Trophoblast cell (in vitro differentiated cells and primary cell): ENCODE measurements at regions not wholly inside any gene's neighbourhood (a gene's known extent, or its start where the extent isn't known, plus 50 kb on each side); places are given as distances from the start of the nearest gene placed in this dataset.

Experiments
- DNase-seq, 2 donors: peaks; one replicate each; pipeline ENCODE4 v3.0.0-alpha.2; 2016
- H2AFZ ChIP-seq: 2 replicates; pipeline ENCODE4 v1.6.1; 2013; ENCODE audit warnings: low read length, moderate library complexity, mild to moderate bottlenecking; ENCODE audit not compliant: insufficient read depth, poor library complexity
- H2AK5ac ChIP-seq: 2 replicates; pipeline ENCODE4 v1.6.1; 2013; ENCODE audit warnings: mild to moderate bottlenecking, low read length
- H2BK120ac ChIP-seq: 2 replicates; pipeline ENCODE4 v1.6.1; 2013; ENCODE audit warnings: low read length, mild to moderate bottlenecking, moderate library complexity; ENCODE audit not compliant: insufficient read depth, poor library complexity
- H2BK12ac ChIP-seq: 2 replicates; pipeline ENCODE4 v1.6.1; 2013; ENCODE audit warnings: mild to moderate bottlenecking, low read length, moderate library complexity
- H2BK5ac ChIP-seq: 2 replicates; pipeline ENCODE4 v1.6.1; 2013; ENCODE audit warnings: low read length, low read depth, moderate library complexity, mild to moderate bottlenecking; ENCODE audit not compliant: poor library complexity
- H3K14ac ChIP-seq: 2 replicates; pipeline ENCODE4 v1.6.1; 2013; ENCODE audit warnings: mild to moderate bottlenecking, low read length
- H3K18ac ChIP-seq: 2 replicates; pipeline ENCODE4 v1.6.1; 2013; ENCODE audit warnings: mild to moderate bottlenecking, low read length
- H3K23ac ChIP-seq: 2 replicates; pipeline ENCODE4 v1.6.1; 2013; ENCODE audit warnings: low read length
- H3K27ac ChIP-seq: 2 replicates; pipeline ENCODE4 v1.5.1; 2013; ENCODE audit warnings: low read depth, mild to moderate bottlenecking, inconsistent platforms, low read length, moderate library complexity
- H3K27me3 ChIP-seq: 2 replicates; pipeline ENCODE4 v1.6.1; 2013; ENCODE audit warnings: inconsistent platforms, mild to moderate bottlenecking, low read length, moderate library complexity; ENCODE audit not compliant: insufficient read depth
- H3K36me3 ChIP-seq, 2 experiments: 1 replicate in 1 of 2; 2 replicates in 1 of 2; pipeline ENCODE4 v1.6.1; 2013; ENCODE audit warnings: low read length in 2 of 2, mild to moderate bottlenecking in 2 of 2, moderate library complexity in 1 of 2; ENCODE audit not compliant: insufficient read depth in 2 of 2, control insufficient read depth in 1 of 2
- H3K4ac ChIP-seq: 2 replicates; pipeline ENCODE4 v1.6.1; 2013; ENCODE audit warnings: low read depth, mild to moderate bottlenecking, low read length, moderate library complexity
- H3K4me1 ChIP-seq, 2 experiments: 1 replicate in 1 of 2; 2 replicates in 1 of 2; pipeline ENCODE4 v1.6.1; 2013; ENCODE audit warnings: low read length in 2 of 2, mild to moderate bottlenecking in 2 of 2, moderate library complexity in 1 of 2; ENCODE audit not compliant: insufficient read depth in 2 of 2, control insufficient read depth in 1 of 2
- H3K4me2 ChIP-seq: 2 replicates; pipeline ENCODE4 v1.6.1; 2013; ENCODE audit warnings: inconsistent platforms, mild to moderate bottlenecking, low read length, moderate library complexity
- H3K4me3 ChIP-seq: 2 replicates; pipeline ENCODE4 v1.5.1; 2013; ENCODE audit warnings: mild to moderate bottlenecking, low read depth, low read length, inconsistent platforms
- H3K79me1 ChIP-seq: one replicate; pipeline ENCODE4 v1.6.1; 2013; ENCODE audit warnings: low read length
- H3K79me2 ChIP-seq: 2 replicates; pipeline ENCODE4 v1.6.1; 2013; ENCODE audit warnings: low read length, mild to moderate bottlenecking; ENCODE audit not compliant: control insufficient read depth, insufficient read depth, poor library complexity
- H3K9ac ChIP-seq: 2 replicates; pipeline ENCODE4 v1.6.1; 2013; ENCODE audit warnings: mild to moderate bottlenecking, low read length
- H3K9me3 ChIP-seq: 2 replicates; pipeline ENCODE4 v1.6.1; 2013; ENCODE audit warnings: low read depth, mild to moderate bottlenecking, control low read depth, inconsistent platforms, low read length; ENCODE audit not compliant: insufficient read depth
- H4K12ac ChIP-seq: 2 replicates; pipeline ENCODE4 v1.6.1; 2013; ENCODE audit warnings: low read depth, mild to moderate bottlenecking, low read length, moderate library complexity
- H4K8ac ChIP-seq: 2 replicates; pipeline ENCODE4 v1.6.1; 2013; ENCODE audit warnings: low read depth, mild to moderate bottlenecking, low read length, moderate library complexity
- H4K91ac ChIP-seq: one replicate; pipeline ENCODE4 v1.6.1; 2013; ENCODE audit warnings: low read depth, mild to moderate bottlenecking, low read length, moderate library complexity
- WGBS: extraction: QIAGEN DNeasy Blood & Tissue Kit; methylation state at CpG from one replicate; pipeline ENCODE4 v1.1.7; 2013; ENCODE audit warnings: missing lambda C conversion rate; ENCODE audit not compliant: insufficient read length, insufficient coverage; ENCODE audit errors: extremely low coverage; 5-methylcytosine and 5-hydroxymethylcytosine counted together

DNA sequence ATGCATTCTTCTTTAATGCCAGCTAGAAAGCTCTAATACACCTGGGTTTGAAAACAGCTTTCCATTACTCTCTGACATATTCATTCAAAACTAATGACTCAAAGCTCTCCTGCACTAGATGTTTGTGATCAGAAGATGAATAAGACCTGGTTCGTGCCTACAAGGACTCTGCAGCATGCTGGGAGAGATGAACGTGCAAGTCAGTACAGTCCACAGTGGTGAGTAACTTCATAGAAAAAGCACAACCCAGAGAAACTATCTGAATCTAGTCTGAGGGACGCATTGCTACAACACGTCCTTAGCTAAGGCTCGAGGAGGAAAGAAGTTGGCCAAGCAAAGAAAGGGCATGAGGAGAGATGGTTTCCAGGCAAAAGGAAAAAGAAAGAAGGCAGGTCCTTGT, 234.3 kb downstream of the OSR1 start:
- Histone ChIP-seq H3K27ac (no peak overlapping the region), H4K8ac (no peak overlapping the region), H2BK5ac (no peak overlapping the region), H3K79me2 (no peaks in the 10 kb centered on the region), H3K27me3 (no peaks in the 10 kb centered on the region), H3K4me3 (no peak overlapping the region), H3K9me3 (no peaks in the 10 kb centered on the region), H2BK120ac (no peak overlapping the region), H3K9ac (no peak overlapping the region), H2AFZ (no peak overlapping the region), H3K18ac (no peak overlapping the region), H2BK12ac (no peak overlapping the region), H3K4me2 (no peak overlapping the region), H4K91ac (no peak overlapping the region), H3K4ac (no peak overlapping the region), H3K14ac (no peak overlapping the region), H3K4me1 (peaks cover 9 to 21% of the 10 kb centered on the region in 2 experiments), H3K36me3 (no peaks in the 10 kb centered on the region), H4K12ac (no peak overlapping the region), H3K79me1 (peaks cover 5% of the 10 kb centered on the region), H3K23ac (no peak overlapping the region), H2AK5ac (no peak overlapping the region)
- WGBS = no CpG with 5 or more reads among the region's 5 CpGs
- DNase-seq = peak; percentile 73 to 87

- H2BK120ac ChIP-seq = no peak overlapping the region
- no peak overlapping the region for H3K23ac ChIP-seq
- H3K36me3 ChIP-seq = no peaks in the 10 kb centered on the region
- no peaks in the 10 kb centered on the region for H3K9me3 ChIP-seq
- H2AK5ac ChIP-seq = no peak overlapping the region
- no peak overlapping the region for H3K4ac ChIP-seq
- H3K9ac ChIP-seq = no peak overlapping the region
- no peak overlapping the region for H2AFZ ChIP-seq
- no peak for DNase-seq
- H3K4me2 ChIP-seq = no peak overlapping the region
- no peak overlapping the region for H4K91ac ChIP-seq
- no peak overlapping the region for H3K4me3 ChIP-seq
- H3K79me2 ChIP-seq = no peaks in the 10 kb centered on the region
- peaks cover 9 to 21% of the 10 kb centered on the region in 2 experiments for H3K4me1 ChIP-seq
- no peak overlapping the region for H4K12ac ChIP-seq
- H3K79me1 ChIP-seq = peaks cover 5% of the 10 kb centered on the region
- H2BK12ac ChIP-seq = no peak overlapping the region
- H3K18ac ChIP-seq = no peak overlapping the region
- no peak overlapping the region for H2BK5ac ChIP-seq
- H3K14ac ChIP-seq = no peak overlapping the region
- no CpG with 5 or more reads among the region's 2 CpGs for WGBS
- no peaks in the 10 kb centered on the region for H3K27me3 ChIP-seq
- H4K8ac ChIP-seq = no peak overlapping the region
- no peak overlapping the region for H3K27ac ChIP-seq
Measured at GRCh38 chr2:19123556-19123955, 234.9 kb downstream of the OSR1 start.

DNA sequence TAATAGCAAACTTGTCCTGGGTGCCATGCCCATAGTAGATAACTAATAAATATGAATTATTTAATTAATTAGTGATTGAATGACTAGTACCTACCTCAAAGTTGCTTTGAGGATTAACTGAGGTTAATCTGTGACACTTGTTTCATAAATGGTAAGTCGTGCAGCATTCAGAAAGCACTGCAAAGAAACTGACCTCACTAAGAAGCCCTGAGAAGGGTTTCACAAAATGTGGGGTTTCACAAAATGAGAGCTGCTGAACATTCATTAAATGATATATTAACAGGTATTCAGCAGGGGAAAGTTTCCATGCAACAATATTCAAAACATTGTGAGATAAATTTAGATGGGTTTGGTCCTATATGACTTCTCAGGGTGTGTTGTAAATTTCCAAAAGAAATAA, 236.2 kb downstream of the OSR1 start:
- DNase-seq = no peak
- H3K79me2 ChIP-seq = no peaks in the 10 kb centered on the region
- no peak overlapping the region for H3K4ac ChIP-seq

GRCh38 chr2:19120941-19121750, 237.3 kb downstream of the OSR1 start:
- Histone ChIP-seq H2AFZ (no peak overlapping the region), H3K79me1 (peaks cover 5% of the 10 kb centered on the region), H4K12ac (no peak overlapping the region), H3K9ac (no peak overlapping the region), H2BK12ac (no peak overlapping the region), H3K36me3 (no peaks in the 10 kb centered on the region), H3K4me2 (no peak overlapping the region), H3K4me1 (peaks cover 9 to 16% of the 10 kb centered on the region in 2 experiments), H4K91ac (peak overlapping the region; percentile 32), H2BK5ac (no peak overlapping the region), H3K18ac (no peak overlapping the region), H2AK5ac (no peak overlapping the region), H3K4me3 (no peak overlapping the region), H3K23ac (no peak overlapping the region), H3K27me3 (no peaks in the 10 kb centered on the region), H4K8ac (no peak overlapping the region), H3K14ac (no peak overlapping the region), H3K9me3 (peaks cover 2% of the 10 kb centered on the region), H3K27ac (peak overlapping the region; percentile 25), H3K79me2 (no peaks in the 10 kb centered on the region), H2BK120ac (no peak overlapping the region), H3K4ac (no peak overlapping the region)
- WGBS = no CpG with 5 or more reads among the region's 12 CpGs
- peak in 1 of 2 donors; percentile 29 for DNase-seq

More for the DNA sequence above, 236.2 kb downstream of the OSR1 start:
- no peak overlapping the region for H4K91ac ChIP-seq
- no peak overlapping the region for H2BK120ac ChIP-seq
- H2AFZ ChIP-seq = no peak overlapping the region
- H4K12ac ChIP-seq = no peak overlapping the region
- no peak overlapping the region for H3K23ac ChIP-seq
- H3K27ac ChIP-seq = no peak overlapping the region
- H2BK12ac ChIP-seq = no peak overlapping the region
- no peak overlapping the region for H2AK5ac ChIP-seq
- H3K79me1 ChIP-seq = peaks cover 5% of the 10 kb centered on the region
- H3K18ac ChIP-seq = no peak overlapping the region
- no peaks in the 10 kb centered on the region for H3K36me3 ChIP-seq
- H4K8ac ChIP-seq = no peak overlapping the region
- H3K27me3 ChIP-seq = no peaks in the 10 kb centered on the region
- H3K9ac ChIP-seq = no peak overlapping the region
- no CpG with 5 or more reads among the region's 1 CpG for WGBS
- H3K9me3 ChIP-seq = no peaks in the 10 kb centered on the region
- H3K4me1 ChIP-seq = peaks cover 9 to 21% of the 10 kb centered on the region in 2 experiments
- H3K4me2 ChIP-seq = no peak overlapping the region
- H2BK5ac ChIP-seq = no peak overlapping the region
- H3K4me3 ChIP-seq = no peak overlapping the region
- H3K14ac ChIP-seq = no peak overlapping the region
